ENCODE measurements at regions not wholly inside any gene's neighbourhood (a gene's known extent, or its start where the extent isn't known, plus 50 kb on each side); places are given as distances from the start of the nearest gene placed in this dataset.

GRCh38 chr3:103991461-103992115 lies 1375.1 kb upstream of the ALCAM start:
- no peaks in the 10 kb centered on the region for H3K36me3 ChIP-seq (ENCODE audit: low read depth)
- DNase-seq (no peak), ATAC-seq (no peak)
- H3K4me3 ChIP-seq = no peak overlapping the region
- no peaks in the 10 kb centered on the region for H3K4me1 ChIP-seq (ENCODE audit: low read depth)
- H3K9me3 ChIP-seq = no peaks in the 10 kb centered on the region
- intact Hi-C loops (cut with DNase I, micrococcal nuclease) = no loop called here
- no peak for TF ChIP-seq CTCF (IDR thresholded peaks at IDR 0.05)

GRCh38 chr3:103992469-103992868 lies 1374.2 kb upstream of the ALCAM start:
- Histone ChIP-seq H3K4me1 (ENCODE audit: low read depth) (no peaks in the 10 kb centered on the region), H3K4me3 (no peak overlapping the region), H3K36me3 (ENCODE audit: low read depth) (no peaks in the 10 kb centered on the region), H3K9me3 (no peaks in the 10 kb centered on the region)
- DNase-seq = no peak
- TF ChIP-seq CTCF (IDR thresholded peaks at IDR 0.05) = no peak
- intact Hi-C loops (cut with DNase I, micrococcal nuclease) = no loop called here
- ATAC-seq = no peak

GRCh38 chr3:104004956-104005355 lies 1361.8 kb upstream of the ALCAM start:
- intact Hi-C loops (cut with DNase I, micrococcal nuclease) = no loop called here
- Histone ChIP-seq H3K36me3 (ENCODE audit: low read depth) (no peaks in the 10 kb centered on the region), H3K9me3 (no peaks in the 10 kb centered on the region), H3K4me1 (ENCODE audit: low read depth) (no peaks in the 10 kb centered on the region), H3K4me3 (no peak overlapping the region)
- ATAC-seq = no peak
- DNase-seq = no peak
- no peak for TF ChIP-seq CTCF (IDR thresholded peaks at IDR 0.05)

DNA sequence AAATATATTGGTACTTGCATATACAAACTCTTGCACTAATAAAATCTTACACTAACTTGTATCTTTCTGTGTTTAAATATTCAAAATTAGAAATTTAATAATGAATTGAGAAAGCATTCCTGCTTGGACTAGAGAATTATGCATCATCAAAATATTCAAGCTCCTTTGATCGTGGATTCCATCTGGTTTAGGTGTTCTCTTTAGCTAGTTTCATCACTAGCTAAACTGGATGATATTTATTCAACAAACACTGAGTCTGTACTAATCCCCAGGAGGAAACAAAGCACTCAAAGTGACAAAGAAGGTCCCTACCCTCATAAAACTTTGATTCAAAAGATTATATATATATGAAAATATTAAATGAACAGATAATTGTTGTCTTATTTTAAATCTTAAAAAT lies 1360.9 kb upstream of the ALCAM start:
- intact Hi-C loops (cut with DNase I, micrococcal nuclease) = no loop called here

GRCh38 chr3:104018541-104018940 lies 1348.2 kb upstream of the ALCAM start:
- no peak for TF ChIP-seq CTCF (IDR thresholded peaks at IDR 0.05)
- no peak for ATAC-seq
- peaks cover 17% of the 10 kb centered on the region for H3K9me3 ChIP-seq
- no peak overlapping the region for H3K4me3 ChIP-seq
- intact Hi-C loops (cut with DNase I, micrococcal nuclease) = no loop called here
- no peaks in the 10 kb centered on the region for H3K36me3 ChIP-seq (ENCODE audit: low read depth)
- H3K4me1 ChIP-seq (ENCODE audit: low read depth) = no peaks in the 10 kb centered on the region
- no peak for DNase-seq

More for the DNA sequence above, 1360.9 kb upstream of the ALCAM start:
- DNase-seq = no peak
- no peaks in the 10 kb centered on the region for H3K4me1 ChIP-seq (ENCODE audit: low read depth)
- H3K9me3 ChIP-seq = no peaks in the 10 kb centered on the region
- no peak for TF ChIP-seq CTCF (IDR thresholded peaks at IDR 0.05)
- H3K36me3 ChIP-seq (ENCODE audit: low read depth) = no peaks in the 10 kb centered on the region
- no peak for ATAC-seq
- H3K4me3 ChIP-seq = no peak overlapping the region

GRCh38 chr3:104031598-104031997 lies 1335.1 kb upstream of the ALCAM start:
- no peak for DNase-seq
- intact Hi-C loops (cut with DNase I, micrococcal nuclease) = no loop called here
- TF ChIP-seq CTCF (IDR thresholded peaks at IDR 0.05) = no peak
- ATAC-seq = no peak
- Histone ChIP-seq H3K36me3 (ENCODE audit: low read depth) (no peaks in the 10 kb centered on the region), H3K4me1 (ENCODE audit: low read depth) (no peaks in the 10 kb centered on the region), H3K4me3 (no peak overlapping the region), H3K9me3 (peaks cover 20% of the 10 kb centered on the region)
